Bronchial epithelial cell (primary cell): ENCODE measurements at regions not wholly inside any gene's neighbourhood (a gene's known extent, or its start where the extent isn't known, plus 50 kb on each side); places are given as distances from the start of the nearest gene placed in this dataset.

ENCODE experiments used
- DNase-seq: peaks from one replicate; pipeline ENCODE4 v3.0.0-alpha.2; 2010; ENCODE audit warnings: low read depth
- FAIRE-seq: peaks from 2 replicates; lab custom pipeline; 2011; peaks lifted over from hg19 to GRCh38; lab: Jason Lieb, UNC
- H3K27me3 ChIP-seq: 2 replicates; pipeline ENCODE4 v1.5.1; 2011; ENCODE audit warnings: low read length; ENCODE audit not compliant: control insufficient read depth, insufficient read depth
- H3K36me3 ChIP-seq: 2 replicates; pipeline ENCODE4 v1.5.1; 2011; ENCODE audit warnings: low read length; ENCODE audit not compliant: control insufficient read depth, insufficient read depth
- H3K4me3 ChIP-seq: 2 replicates; pipeline ENCODE4 v1.5.1; 2011; ENCODE audit warnings: mild to moderate bottlenecking, low read depth, low read length, control low read depth
- CTCF ChIP-seq: IDR thresholded peaks from 2 replicates; pipeline ENCODE4 v1.5.1; 2011; ENCODE audit warnings: mild to moderate bottlenecking, moderate library complexity, low read length, control low read depth, inconsistent platforms; ENCODE audit not compliant: insufficient read depth, severe bottlenecking

DNA sequence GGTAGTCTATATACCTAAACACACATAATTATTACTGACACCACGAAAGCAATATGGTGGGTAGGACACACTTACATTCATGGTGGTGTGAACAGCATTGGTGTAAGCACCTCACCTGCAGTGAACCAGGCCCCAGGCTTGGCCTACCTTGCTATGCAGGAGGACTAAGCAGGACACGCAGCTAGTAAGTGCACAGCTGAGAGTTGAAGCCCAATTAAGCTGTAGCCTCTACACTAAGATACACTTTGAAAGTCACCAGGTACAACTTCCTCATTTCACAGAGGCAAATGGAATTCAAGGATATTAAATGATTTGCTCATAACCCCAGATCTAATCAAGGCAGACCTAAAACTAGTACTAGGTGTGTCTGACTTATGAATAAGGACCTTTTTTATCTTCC lies 145.8 kb upstream of the PAPPA start:
- FAIRE-seq: no peak
- DNase-seq: no peak
- H3K4me3 ChIP-seq: no peak overlapping the region
- H3K36me3 ChIP-seq: no peaks in the 10 kb centered on the region
- no peaks in the 10 kb centered on the region for H3K27me3 ChIP-seq
- no peak for TF ChIP-seq CTCF

GRCh38 chr9:116008278-116008677 lies 145.3 kb upstream of the PAPPA start:
- Histone ChIP-seq H3K36me3 (no peaks in the 10 kb centered on the region), H3K27me3 (no peaks in the 10 kb centered on the region), H3K4me3 (no peak overlapping the region)
- no peak for FAIRE-seq
- peak; percentile 49 for DNase-seq
- TF ChIP-seq CTCF: no peak

DNA sequence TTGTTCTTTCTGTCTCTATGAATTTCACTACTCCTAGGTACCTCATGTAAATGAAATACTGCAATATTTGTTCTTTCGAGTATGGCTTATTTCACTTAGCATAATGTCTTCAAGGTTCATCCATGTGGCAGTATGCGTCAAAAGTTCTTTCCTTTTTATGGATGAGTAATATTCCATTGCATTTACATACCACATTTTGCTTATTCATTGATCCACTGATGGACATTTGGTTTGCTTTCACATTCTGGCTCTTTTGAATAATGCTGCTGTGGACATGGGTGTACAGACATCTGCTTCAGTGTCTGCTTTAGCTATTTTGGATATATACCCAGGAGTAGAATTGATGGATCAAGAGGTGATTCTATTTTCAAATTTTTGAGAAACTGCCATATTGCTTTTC lies 144.2 kb upstream of the PAPPA start:
- H3K27me3 ChIP-seq: no peaks in the 10 kb centered on the region
- no peak for TF ChIP-seq CTCF
- FAIRE-seq (no peak), DNase-seq (no peak)
- H3K4me3 ChIP-seq: no peak overlapping the region
- H3K36me3 ChIP-seq: no peaks in the 10 kb centered on the region

DNA sequence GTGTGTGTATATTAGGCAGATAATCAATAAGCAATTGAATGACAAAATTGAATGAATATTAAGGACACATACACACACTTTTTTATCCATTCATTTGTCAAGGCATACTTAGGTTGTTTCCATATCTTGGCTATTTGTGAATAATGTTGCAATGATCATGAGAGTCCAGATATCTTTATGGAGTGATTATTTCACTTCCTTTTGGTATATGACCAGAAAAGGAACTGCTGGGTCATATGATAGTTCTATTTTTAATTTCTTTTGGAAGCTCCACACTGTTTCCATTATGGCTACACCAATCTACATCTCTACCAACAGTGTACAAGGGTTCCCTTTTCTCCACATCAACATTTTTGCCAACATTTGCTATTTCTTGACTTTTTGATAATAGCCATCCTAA lies 137.7 kb upstream of the PAPPA start:
- no peaks in the 10 kb centered on the region for H3K27me3 ChIP-seq
- H3K4me3 ChIP-seq: no peak overlapping the region
- H3K36me3 ChIP-seq: no peaks in the 10 kb centered on the region
- no peak for TF ChIP-seq CTCF
- no peak for DNase-seq
- no peak for FAIRE-seq

- no peak overlapping the region for H3K4me3 ChIP-seq
- FAIRE-seq (no peak), DNase-seq (no peak)
- no peak for TF ChIP-seq CTCF
- H3K36me3 ChIP-seq: no peaks in the 10 kb centered on the region
- H3K27me3 ChIP-seq: no peaks in the 10 kb centered on the region
These were observed 133.4 kb upstream of the PAPPA start for GRCh38 chr9:116020146-116020545.

DNA sequence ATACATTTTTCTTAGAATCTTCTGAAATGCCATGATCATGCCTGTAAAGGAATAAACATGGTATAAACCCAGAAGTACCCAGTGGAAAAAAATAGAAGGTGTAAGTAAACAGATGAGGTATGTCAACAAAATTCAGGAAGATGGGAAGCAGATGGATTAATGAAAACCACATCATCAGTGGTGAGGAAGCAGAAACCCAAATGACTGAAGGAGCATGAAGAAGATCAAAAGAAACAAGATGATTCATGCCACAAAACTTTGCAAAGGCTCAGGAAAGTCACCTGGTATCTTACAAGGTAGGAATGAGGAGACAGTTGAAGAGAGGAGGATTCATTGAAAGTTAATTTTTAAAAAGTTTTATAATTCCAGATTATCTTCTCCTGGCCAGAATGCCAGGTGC lies 132.8 kb upstream of the PAPPA start:
- H3K36me3 ChIP-seq: no peaks in the 10 kb centered on the region
- TF ChIP-seq CTCF: no peak
- DNase-seq: peak; percentile 22
- H3K4me3 ChIP-seq: no peak overlapping the region
- H3K27me3 ChIP-seq: no peaks in the 10 kb centered on the region
- FAIRE-seq: no peak
